K562 (cell line): ENCODE measurements at regions not wholly inside any gene's neighbourhood (a gene's known extent, or its start where the extent isn't known, plus 50 kb on each side); places are given as distances from the start of the nearest gene placed in this dataset.

Experiments used
- EP300 ChIP-seq: IDR thresholded peaks from 2 replicates; pipeline ENCODE4 v1.6.1; 2012; ENCODE audit warnings: low read length, improper control_type of control experiment
- SPI1 ChIP-seq: IDR thresholded peaks from 2 replicates; pipeline ENCODE4 v1.6.1; 2011; ENCODE audit warnings: low read depth, low read length, control low read depth, borderline replicate concordance

DNA sequence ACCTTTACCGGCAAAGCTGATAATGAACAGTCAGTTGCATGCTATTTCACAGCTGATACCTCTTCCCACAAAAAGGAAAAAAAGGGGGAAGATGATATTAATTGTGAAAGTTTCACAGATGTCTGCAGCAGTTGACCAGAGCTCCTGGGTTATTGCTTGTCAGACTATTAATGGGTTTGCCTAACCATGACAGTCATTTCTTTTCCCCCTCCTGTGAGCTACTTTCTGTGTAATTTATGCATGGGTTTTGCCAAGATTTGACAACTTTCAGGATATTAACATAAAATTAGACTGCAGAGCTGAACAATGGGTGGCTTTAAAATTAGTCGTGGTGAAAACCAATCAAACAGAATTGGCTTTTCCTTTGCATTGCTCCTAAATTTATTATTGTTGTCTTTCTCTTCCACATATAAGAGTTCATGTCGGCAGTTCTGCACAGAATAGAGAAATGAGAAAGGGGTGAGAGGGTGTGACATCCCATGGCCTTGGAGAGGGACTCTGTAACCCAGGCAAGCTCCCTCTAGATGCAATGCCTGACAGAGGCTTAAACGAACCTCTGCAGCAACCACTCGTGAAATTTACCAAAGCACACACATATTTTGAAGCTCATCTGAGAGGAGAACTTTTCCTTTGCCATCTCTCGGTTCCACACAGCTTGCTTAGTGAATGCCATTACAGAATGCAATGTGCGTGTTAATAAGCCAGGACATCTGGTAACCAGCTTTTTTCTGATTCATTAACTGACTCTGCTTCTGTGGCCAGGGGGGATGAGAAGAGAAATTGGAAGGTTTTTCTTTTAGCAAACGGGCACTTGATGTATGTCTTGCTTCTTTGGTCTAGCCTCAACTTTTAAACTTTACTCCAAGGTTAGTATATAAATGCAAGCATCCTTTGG, 82.2 kb upstream of the ITGA4 start:
- no peak for TF ChIP-seq SPI1
- no peak for TF ChIP-seq EP300
